ENCODE measurements at regions not wholly inside any gene's neighbourhood (a gene's known extent, or its start where the extent isn't known, plus 50 kb on each side); places are given as distances from the start of the nearest gene placed in this dataset.

GRCh38 chr16:73285436-73286201 is 237.7 kb upstream of the ZFHX3 start:
- no peak overlapping the region for H3K4me3 ChIP-seq (ENCODE audit: low read depth, low read length)
- TF ChIP-seq CTCF (IDR thresholded peaks at IDR 0.05; ENCODE audit: insufficient read depth, low read length, missing control alignments), result no peak
- POLR2A ChIA-PET, result no interaction called here
- CTCF ChIA-PET, result no interaction called here
- DNase-seq (ENCODE audit: low read depth, low spot score), result no peak

- no peak overlapping the region for H3K4me3 ChIP-seq (ENCODE audit: low read depth, low read length)
- CTCF ChIA-PET, result no interaction called here
- POLR2A ChIA-PET, result no interaction called here
- DNase-seq (ENCODE audit: low read depth, low spot score), result no peak
- TF ChIP-seq CTCF (IDR thresholded peaks at IDR 0.05; ENCODE audit: insufficient read depth, low read length, missing control alignments), result no peak
Measured at GRCh38 chr16:73280388-73280787, 232.5 kb upstream of the ZFHX3 start.

- ChIA-PET POLR2A (no interaction called here), CTCF (no interaction called here)
- no peak overlapping the region for H3K4me3 ChIP-seq (ENCODE audit: low read depth, low read length)
- DNase-seq (ENCODE audit: low read depth, low spot score), result no peak
- TF ChIP-seq CTCF (IDR thresholded peaks at IDR 0.05; ENCODE audit: insufficient read depth, low read length, missing control alignments), result no peak
Measured at GRCh38 chr16:73279451-73279850, 231.5 kb upstream of the ZFHX3 start.

- CTCF ChIA-PET, result no interaction called here
- no peak overlapping the region for H3K4me3 ChIP-seq (ENCODE audit: low read depth, low read length)
- TF ChIP-seq CTCF (IDR thresholded peaks at IDR 0.05; ENCODE audit: insufficient read depth, low read length, missing control alignments), result no peak
- POLR2A ChIA-PET, result no interaction called here
- DNase-seq (ENCODE audit: low read depth, low spot score), result no peak
Measured at GRCh38 chr16:73277071-73277470, 229.1 kb upstream of the ZFHX3 start.

GRCh38 chr16:73275448-73275847 is 227.5 kb upstream of the ZFHX3 start:
- no peak for DNase-seq (ENCODE audit: low read depth, low spot score)
- POLR2A ChIA-PET, result no interaction called here
- no peak overlapping the region for H3K4me3 ChIP-seq (ENCODE audit: low read depth, low read length)
- CTCF ChIA-PET, result no interaction called here
- no peak for TF ChIP-seq CTCF (IDR thresholded peaks at IDR 0.05; ENCODE audit: insufficient read depth, low read length, missing control alignments)

- CTCF ChIA-PET, result no interaction called here
- no peak overlapping the region for H3K4me3 ChIP-seq (ENCODE audit: low read depth, low read length)
- no peak for DNase-seq (ENCODE audit: low read depth, low spot score)
- TF ChIP-seq CTCF (IDR thresholded peaks at IDR 0.05; ENCODE audit: insufficient read depth, low read length, missing control alignments), result no peak
- POLR2A ChIA-PET, result no interaction called here
Measured at GRCh38 chr16:73275024-73275423, 227.1 kb upstream of the ZFHX3 start.

Measured in AG04449 (cell line).